Skeletal muscle cell (primary cell): ENCODE measurements at regions not wholly inside any gene's neighbourhood (a gene's known extent, or its start where the extent isn't known, plus 50 kb on each side); places are given as distances from the start of the nearest gene placed in this dataset.

Experiments
- DNase-seq: peaks from one replicate; pipeline ENCODE4 v3.0.0-alpha.2; 2010; ENCODE audit warnings: low read depth
- H3K4me3 ChIP-seq: 2 replicates; pipeline ENCODE4 v1.5.1; 2011; ENCODE audit warnings: low read depth, mild to moderate bottlenecking, control low read depth, low read length, moderate library complexity

- H3K4me3 ChIP-seq: no peak overlapping the region
- DNase-seq: no peak
Measured at GRCh38 chr3:105223815-105224214, 142.9 kb upstream of the ALCAM start.

- no peak for DNase-seq
Measured at GRCh38 chr3:105228696-105229095, 138.0 kb upstream of the ALCAM start.

GRCh38 chr3:105232553-105232952 is 134.2 kb upstream of the ALCAM start:
- no peak overlapping the region for H3K4me3 ChIP-seq
- no peak for DNase-seq

More at GRCh38 chr3:105228696-105229095, 138.0 kb upstream of the ALCAM start:
- no peak overlapping the region for H3K4me3 ChIP-seq

- H3K4me3 ChIP-seq: no peak overlapping the region
Measured at GRCh38 chr3:105233010-105233409, 133.7 kb upstream of the ALCAM start.

GRCh38 chr3:105235221-105235620 is 131.5 kb upstream of the ALCAM start:
- H3K4me3 ChIP-seq: no peak overlapping the region
- DNase-seq: no peak

More at GRCh38 chr3:105233010-105233409, 133.7 kb upstream of the ALCAM start:
- no peak for DNase-seq

GRCh38 chr3:105235785-105236184 is 130.9 kb upstream of the ALCAM start:
- no peak overlapping the region for H3K4me3 ChIP-seq
- DNase-seq: no peak

- no peak overlapping the region for H3K4me3 ChIP-seq
- DNase-seq: no peak
Measured at GRCh38 chr3:105238367-105238766, 128.3 kb upstream of the ALCAM start.

- DNase-seq: no peak
- H3K4me3 ChIP-seq: no peak overlapping the region
Measured at GRCh38 chr3:105243076-105243475, 123.6 kb upstream of the ALCAM start.

- H3K4me3 ChIP-seq: no peak overlapping the region
- DNase-seq: no peak
Measured at GRCh38 chr3:105246536-105246935, 120.2 kb upstream of the ALCAM start.

- H3K4me3 ChIP-seq: no peak overlapping the region
- DNase-seq: no peak
Measured at GRCh38 chr3:105253225-105253624, 113.5 kb upstream of the ALCAM start.

GRCh38 chr3:105254154-105254553 is 112.6 kb upstream of the ALCAM start:
- DNase-seq: no peak
- no peak overlapping the region for H3K4me3 ChIP-seq

GRCh38 chr3:105255350-105255749 is 111.4 kb upstream of the ALCAM start:
- DNase-seq: no peak
- H3K4me3 ChIP-seq: no peak overlapping the region

GRCh38 chr3:105259496-105259895 is 107.2 kb upstream of the ALCAM start:
- no peak overlapping the region for H3K4me3 ChIP-seq
- no peak for DNase-seq

- no peak overlapping the region for H3K4me3 ChIP-seq
- DNase-seq: no peak
Measured at GRCh38 chr3:105260385-105260784, 106.3 kb upstream of the ALCAM start.

- no peak overlapping the region for H3K4me3 ChIP-seq
Measured at GRCh38 chr3:105274536-105274935, 92.2 kb upstream of the ALCAM start.

GRCh38 chr3:105274958-105275357 is 91.8 kb upstream of the ALCAM start:
- H3K4me3 ChIP-seq: no peak overlapping the region
- DNase-seq: peak; percentile 70

More at GRCh38 chr3:105274536-105274935, 92.2 kb upstream of the ALCAM start:
- peak; percentile 6 for DNase-seq

GRCh38 chr3:105277656-105278055 is 89.1 kb upstream of the ALCAM start:
- peak; percentile 71 for DNase-seq
- no peak overlapping the region for H3K4me3 ChIP-seq

- no peak for DNase-seq
- H3K4me3 ChIP-seq: no peak overlapping the region
Measured at GRCh38 chr3:105278688-105279087, 88.0 kb upstream of the ALCAM start.

GRCh38 chr3:105281989-105282388 is 84.7 kb upstream of the ALCAM start:
- no peak overlapping the region for H3K4me3 ChIP-seq
- no peak for DNase-seq

- H3K4me3 ChIP-seq: no peak overlapping the region
Measured at GRCh38 chr3:105284876-105285275, 81.8 kb upstream of the ALCAM start.

GRCh38 chr3:105285653-105286241 is 81.0 kb upstream of the ALCAM start:
- no peak for DNase-seq
- no peak overlapping the region for H3K4me3 ChIP-seq

More at GRCh38 chr3:105284876-105285275, 81.8 kb upstream of the ALCAM start:
- no peak for DNase-seq

- no peak overlapping the region for H3K4me3 ChIP-seq
- no peak for DNase-seq
Measured at GRCh38 chr3:105293441-105293840, 73.3 kb upstream of the ALCAM start.
